GM18868 (cell line): ENCODE measurements at regions not wholly inside any gene's neighbourhood (a gene's known extent, or its start where the extent isn't known, plus 50 kb on each side); places are given as distances from the start of the nearest gene placed in this dataset.
"Not testable (repeated sequence)": the region's sequence is repeated elsewhere in the genome, so short reads cannot be mapped to it uniquely, and the experiment has no call there.

ENCODE experiments used
- ATAC-seq: cut with Tn5 transposase; IDR thresholded peaks from one replicate; pipeline ENCODE4 v1.9.1; 2021; ENCODE audit warnings: mild to moderate bottlenecking, moderate library complexity; ENCODE audit not compliant: unreplicated experiment

DNA sequence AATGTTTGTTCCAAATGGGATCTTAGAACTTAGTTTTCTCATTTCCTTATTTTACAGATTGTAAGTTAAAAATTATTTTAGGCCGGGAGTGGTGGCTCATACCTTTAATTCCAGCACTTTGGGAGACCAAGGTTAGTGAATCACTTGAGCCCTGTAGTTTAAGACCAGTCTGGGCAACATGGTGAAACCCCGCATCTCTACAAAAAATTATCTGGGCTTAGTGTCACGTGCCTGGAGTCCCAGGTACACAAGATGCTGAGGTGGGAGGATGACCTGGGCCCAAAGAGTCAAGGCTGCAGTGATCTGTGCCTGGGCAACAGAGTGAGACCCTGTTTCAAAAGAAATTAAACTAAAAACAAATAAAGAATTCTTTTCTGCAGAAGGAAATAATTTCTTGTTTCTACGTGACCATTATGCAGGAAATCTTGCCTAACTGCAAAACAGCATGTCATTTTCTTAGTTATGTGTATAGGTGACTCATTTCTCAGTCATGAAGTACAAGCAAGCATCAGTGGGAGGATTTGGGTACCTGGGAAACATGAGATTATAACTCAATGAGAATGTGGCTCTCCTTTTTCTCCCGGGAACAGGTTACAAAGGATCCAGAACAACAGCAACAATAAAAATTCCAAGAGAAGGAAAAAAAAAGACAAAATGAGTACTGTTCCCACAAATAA lies 375.1 kb upstream of the ST8SIA4 start:
- no peak for ATAC-seq

DNA sequence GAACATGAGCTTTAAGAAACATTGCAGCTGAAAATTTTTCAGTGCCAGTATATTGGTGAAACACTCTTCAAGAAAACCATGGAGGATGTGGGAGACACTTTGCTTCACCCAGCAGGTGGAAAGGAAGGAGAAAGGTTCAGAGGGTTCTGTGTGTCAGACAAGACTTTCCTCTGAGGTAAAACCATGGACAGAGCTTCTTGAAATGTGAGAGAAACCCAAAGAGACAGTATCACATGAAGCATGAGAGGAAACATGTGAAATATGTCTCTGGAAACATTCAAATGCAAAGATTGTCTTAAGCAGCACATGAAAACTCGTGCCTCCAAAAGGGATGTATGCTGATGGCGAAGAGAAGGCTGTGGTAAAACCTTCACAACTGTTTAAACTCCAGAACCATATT lies 368.9 kb upstream of the ST8SIA4 start:
- ATAC-seq, result no peak

DNA sequence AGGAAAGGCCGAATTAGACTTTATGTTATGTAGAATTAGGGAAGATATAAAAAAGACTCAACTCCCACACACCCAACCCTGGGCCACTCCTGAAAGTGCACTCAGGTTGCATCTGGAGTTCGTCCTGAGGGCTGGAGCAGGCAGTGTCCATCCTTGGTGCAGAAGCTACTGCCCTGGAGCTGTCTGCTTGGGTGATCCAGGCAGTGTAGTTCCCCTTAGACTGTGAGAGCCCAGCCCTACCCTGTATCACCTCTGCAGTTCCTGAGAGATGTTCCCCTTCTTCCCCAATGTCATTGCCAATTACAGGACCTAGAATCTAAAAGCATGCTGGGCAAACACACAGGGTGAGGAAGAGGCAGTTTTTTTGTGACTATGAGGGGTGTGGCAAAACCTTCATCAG lies 368.3 kb upstream of the ST8SIA4 start:
- ATAC-seq, result no peak

DNA sequence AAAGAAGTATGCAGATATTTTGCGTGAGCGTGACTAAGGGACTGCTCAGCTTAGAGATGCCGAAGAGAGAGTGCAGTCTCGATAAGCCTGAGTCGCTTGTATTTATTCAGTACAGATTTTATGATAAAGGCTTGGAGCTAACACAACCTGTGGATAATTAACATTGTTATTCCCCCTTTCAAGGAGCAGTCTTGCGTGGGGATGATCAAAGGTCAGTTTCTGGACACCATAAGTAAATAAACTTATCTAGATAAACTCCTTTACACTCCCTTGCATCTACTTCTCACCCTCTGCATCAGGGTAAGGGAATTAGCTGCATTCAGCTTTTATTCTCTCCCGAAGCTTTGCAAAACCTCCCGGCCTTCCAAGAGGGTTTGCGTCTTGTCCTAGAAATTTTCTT lies 357.8 kb upstream of the ST8SIA4 start:
- ATAC-seq, result no peak

DNA sequence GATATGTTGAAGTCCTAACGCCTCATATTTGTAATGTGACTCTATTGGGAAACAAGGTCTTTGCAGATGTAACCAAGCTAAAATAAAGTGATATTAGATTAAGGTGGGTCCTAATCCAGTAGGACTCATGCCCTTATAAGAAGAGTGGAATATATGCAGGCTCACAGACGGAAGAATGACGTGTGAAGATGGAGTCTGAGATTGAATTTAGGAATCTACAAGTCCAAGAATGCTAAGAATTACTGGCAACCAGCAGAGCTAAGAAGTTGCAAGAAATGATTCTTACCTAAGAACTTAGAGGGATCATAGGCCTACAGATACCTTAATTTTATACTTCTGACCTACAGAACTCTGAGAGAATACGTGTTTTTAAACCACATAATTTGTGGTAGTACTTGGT lies 350.0 kb upstream of the ST8SIA4 start:
- ATAC-seq, result no peak

DNA sequence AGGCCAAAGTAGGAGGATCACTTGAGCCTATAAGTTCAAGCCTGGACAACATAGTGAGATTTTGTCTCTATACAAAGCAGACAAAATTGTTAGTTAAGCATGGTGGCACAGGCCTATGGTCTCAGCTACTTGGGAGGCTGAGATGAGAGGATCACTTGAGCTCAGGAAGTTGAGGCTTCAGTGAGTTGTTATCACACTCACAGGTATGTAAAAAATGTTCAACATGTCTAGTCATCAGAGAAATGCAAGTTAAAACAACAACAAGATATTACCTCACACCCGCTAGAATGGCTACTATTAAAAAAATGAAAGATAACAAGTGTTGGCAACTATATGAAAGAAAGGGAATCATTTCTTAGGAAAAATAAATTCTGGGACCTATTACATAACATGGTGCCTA lies 341.5 kb upstream of the ST8SIA4 start:
- no peak for ATAC-seq

DNA sequence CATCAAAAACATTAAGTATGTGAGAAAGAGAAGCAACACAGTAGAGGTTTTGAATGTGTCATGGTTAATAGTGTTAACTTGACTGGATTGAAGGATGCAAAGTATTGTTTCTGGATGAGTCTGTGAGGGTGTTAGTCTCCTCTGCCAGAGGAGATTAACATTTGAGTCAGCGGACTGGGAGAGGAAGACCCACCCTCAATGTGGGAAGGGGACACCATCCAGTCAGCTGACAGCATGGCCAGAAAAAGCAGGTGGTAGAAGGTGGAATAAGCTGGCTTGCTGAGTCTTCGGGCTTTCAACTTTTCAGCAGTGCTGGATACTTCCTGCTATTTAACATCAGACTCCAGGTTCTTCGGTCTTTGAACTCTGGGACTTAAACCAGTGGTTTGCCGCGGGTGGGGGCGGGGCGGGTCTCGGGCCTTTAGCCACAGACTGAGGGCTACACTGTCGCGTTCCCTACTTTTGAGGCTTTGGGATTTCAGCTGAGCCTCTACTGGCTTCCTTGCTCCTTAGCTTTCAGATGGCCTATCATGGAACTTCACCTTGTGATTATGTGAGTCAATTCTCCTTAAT lies 309.9 kb upstream of the ST8SIA4 start:
- ATAC-seq, result no peak

DNA sequence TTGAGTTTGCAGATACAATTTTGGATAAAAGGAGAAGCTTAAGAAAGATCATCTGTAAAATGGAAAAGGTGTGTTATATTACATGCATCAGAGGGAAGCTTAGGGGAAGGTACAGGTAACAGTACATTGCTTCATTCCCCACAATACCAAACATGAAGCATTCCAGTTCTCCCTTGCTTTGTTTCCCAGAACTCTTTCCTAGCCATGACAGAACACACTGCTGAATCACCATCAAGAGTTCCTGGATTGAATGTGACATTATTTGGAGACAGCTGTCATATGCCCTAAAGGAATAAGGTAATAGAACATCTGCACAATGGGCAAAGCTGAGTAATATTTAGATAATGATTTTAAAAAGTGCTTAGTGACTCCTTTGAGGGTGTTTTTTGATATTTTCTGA lies 303.5 kb upstream of the ST8SIA4 start:
- no peak for ATAC-seq

DNA sequence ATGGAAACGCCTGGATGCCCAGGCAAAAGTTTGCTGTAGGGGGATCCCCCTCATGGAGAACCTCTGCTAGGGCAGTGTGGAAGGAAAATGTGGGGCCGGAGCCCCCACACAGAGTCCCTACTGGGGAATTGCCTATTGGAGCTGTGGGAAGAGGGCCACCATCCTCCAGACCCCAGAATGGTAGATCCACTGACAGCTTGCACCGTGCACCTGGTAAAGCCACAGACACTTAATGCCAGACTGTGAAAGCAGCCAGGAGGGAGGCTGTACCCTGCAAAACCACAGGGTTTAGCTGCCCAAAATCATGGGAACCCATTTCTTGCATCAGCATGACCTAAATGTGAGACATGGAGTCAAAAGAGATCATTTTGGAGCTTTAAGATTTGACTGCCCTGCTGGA lies 302.0 kb upstream of the ST8SIA4 start:
- ATAC-seq, result not testable (repeated sequence)

DNA sequence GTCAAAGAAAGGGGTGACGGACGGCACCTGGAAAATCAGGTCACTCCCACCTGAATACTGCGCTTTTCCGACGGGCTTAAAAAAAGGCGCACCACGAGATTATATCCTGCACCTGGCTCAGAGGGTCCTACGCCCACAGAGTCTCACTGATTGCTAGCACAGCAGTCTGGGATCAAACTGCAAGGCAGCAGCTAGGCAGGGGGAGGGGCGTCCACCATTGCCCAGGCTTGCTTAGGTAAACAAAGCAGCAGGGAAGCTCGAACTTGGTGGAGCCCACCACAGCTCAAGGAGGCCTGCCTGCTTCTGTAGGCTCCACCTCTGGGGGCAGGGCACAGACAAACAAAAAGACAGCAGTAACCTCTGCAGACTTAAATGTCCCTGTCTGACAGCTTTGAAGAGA lies 277.3 kb upstream of the ST8SIA4 start:
- ATAC-seq, result not testable (repeated sequence)

DNA sequence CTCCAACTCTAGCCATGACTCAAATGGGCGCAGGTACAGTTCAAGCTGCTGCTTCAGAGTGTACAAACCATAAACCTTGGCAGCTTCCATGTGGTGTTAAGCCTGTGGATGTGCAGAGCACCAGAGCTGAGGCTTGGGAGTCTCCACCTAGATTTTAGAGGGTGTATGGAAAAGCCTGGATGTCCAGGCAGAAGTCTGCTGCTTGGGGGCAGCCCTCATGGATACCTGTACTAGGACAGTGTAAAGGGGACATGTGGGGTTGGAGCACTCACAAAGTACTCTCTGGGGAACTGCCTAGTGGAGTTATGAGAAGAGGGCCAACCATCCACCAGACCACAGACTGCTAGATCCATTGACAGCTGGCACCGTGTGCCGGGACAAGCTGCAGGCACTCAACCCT lies 273.5 kb upstream of the ST8SIA4 start:
- no peak for ATAC-seq

DNA sequence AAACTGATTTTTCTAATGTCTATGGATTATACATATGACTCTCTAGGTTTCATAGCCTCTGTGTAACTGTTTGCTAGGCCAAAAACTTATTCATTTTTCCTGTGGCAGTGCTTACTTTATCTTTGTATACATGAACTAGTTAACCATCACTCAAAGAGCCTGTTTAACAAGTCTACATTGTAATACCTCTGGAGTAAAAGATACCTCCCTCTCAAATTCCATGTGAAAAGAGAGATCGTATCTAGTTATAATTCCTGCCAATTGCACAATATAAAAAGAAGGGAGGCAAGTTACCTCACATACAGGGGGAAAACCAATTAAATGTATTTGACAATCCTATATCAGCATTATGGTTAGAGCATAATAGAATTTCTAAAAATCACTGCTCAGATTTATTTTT lies 271.9 kb upstream of the ST8SIA4 start:
- no peak for ATAC-seq

DNA sequence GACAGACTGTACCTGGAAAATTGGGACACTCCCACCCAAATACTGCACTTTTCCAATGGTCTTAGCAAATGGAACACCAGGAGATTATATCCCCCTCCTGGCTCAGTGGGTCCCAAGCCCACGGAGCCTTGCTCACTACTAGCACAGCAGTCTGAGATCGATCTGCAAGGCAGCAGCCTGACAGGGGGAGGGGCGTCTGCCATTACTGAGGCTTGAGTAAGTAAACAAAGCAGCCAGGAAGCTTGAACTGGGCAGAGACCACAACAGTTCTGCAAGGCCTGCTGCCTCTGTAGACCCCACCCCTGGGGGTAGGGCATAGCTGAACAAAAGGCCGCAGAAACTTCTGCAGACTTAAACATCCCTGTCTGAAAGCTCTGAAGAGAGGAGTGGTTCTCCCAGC lies 260.0 kb upstream of the ST8SIA4 start:
- ATAC-seq, result no peak

DNA sequence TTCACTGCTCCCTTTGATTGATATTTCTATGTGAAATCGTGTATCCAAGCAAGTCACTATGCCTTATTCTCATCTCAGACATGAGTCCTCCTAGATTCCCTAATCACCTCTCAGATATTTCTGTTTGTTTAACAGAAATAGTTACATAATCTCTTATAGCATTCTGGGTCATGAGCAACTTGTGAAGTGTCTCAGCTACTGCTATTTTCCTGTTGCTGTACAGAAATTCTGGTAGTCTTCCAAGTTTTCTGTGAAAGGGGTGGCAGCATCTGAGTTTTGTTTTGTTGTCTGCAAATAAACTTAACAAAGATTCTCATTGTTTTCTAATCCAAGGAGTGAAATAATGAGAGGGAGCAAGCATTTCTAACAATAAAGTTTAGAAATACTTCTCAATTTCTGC lies 256.9 kb upstream of the ST8SIA4 start:
- no peak for ATAC-seq

DNA sequence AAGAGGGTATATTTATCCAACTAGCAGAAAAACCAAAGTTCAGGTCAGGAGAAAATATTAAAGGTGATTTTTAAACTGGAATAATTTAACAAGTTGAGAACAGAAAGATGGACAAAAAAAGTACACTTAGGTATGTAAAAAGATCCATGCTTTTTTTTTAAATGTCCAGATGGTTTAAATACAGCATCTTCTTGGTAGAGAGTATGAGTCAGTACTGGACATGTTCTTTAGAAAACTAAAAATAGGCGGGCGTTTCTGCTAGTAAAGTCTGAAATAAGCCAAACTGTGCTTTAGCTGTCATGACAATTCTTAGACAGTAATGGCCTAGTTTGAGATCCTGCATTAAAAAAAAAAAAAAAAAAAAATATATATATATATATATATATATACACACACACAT lies 255.9 kb upstream of the ST8SIA4 start:
- no peak for ATAC-seq

DNA sequence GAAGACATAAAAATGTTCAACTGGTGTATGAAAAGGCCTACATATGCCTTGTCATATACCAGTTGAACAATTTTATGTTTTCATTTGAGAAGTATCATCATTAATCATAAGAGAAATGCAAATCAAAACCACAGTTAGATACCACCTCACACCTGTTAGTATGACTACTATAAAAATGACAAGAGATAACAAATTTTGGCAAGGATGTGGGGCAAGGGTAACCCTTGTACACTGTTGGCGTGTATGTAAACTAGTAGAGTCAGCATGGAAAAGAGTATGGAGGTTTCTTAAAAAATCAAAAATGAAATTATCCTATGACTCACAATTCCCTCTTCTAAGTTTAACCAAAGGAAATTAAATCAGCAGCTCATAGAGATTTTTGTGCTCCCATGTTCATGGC lies 250.4 kb upstream of the ST8SIA4 start:
- no peak for ATAC-seq

DNA sequence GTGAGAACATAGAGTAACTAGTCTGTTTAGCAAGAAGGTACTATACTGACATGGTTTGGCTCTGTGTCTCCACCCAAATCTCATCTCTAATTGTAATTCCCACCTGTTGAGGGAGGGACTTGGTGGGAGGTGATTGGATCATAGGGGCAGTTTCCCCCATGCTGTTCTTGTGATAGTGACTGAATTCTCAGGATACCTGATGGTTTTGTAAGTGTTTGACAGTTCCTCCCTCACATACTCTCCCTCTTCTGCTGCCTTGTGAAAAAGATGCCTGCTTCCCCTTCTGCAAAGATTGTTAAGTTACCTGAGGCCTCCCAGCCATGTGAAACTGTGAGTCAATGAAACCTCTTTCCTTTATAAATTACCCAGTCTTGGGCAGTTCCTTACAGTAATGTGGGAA lies 240.4 kb upstream of the ST8SIA4 start:
- no peak for ATAC-seq

DNA sequence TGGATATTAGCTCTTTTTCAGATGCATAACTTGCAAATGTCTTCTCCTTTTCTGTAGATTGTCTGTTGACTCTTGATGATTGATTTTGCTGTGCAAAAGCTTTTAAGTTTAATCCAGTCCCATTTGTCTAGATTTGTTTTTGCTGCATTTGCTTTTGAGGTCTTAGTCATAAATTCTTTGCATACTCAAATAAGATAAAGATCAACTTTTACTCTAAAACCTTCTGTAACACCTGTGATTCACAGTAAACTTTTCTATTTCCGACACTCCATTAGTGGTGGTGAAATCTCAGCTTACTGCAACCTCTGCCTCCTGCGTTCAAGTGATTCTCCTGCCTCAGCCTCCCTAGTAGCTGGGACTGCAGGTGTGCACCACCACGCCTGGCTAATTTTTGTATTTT lies 239.0 kb upstream of the ST8SIA4 start:
- ATAC-seq, result no peak

DNA sequence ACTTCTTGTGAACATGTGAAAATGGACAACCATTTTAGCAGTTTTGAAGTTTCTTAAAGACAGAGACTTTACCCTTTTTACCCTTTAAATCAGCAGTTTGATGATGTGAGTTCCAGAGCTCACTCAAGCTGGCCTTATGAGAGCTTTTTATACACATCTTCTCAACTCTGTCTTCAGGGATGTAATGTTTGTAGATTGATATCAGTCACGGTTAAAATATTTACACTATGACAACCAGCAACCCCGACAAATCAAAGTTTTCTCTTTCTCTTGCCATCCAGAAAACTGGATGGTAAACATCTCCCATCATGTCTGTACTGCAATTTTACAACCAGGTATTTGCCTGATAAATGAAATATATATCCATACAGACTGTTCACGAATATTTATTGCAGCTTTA lies 233.4 kb upstream of the ST8SIA4 start:
- no peak for ATAC-seq

DNA sequence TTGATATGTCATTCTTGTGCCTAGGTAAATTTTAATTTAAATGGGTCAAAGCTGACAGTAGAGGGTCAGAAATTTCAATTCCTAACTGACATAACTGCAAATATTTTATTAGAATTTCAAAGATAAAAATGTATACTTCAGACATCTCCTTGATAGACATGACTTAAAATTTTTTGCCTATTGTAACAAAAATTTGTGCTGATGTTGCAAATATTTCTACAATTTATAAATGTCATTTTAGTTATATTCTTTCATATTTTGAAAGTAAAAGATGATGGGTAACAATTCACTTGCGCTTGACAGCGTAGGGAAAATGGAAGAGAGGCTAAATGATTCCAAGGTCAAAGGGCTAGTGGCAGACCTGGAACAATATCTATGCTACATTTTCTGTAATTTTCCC lies 220.3 kb upstream of the ST8SIA4 start:
- ATAC-seq, result no peak

DNA sequence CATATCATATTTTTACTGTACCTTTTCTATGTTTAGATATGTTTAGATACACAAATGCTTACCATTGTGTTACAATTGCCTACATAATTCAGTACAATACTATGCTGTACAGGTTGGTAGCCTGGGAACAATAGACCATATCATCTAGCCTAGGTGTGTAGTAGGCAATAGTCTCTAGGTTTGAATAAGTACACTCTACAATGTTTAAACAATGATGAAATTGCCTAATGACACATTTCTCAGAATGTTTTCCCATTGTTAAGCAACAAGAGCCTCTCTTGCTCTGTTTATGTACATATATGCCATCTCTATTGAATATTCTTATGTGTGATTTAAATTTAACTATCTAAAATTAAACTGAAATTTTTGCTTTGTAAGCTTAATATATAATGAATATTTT lies 209.6 kb upstream of the ST8SIA4 start:
- ATAC-seq, result no peak

DNA sequence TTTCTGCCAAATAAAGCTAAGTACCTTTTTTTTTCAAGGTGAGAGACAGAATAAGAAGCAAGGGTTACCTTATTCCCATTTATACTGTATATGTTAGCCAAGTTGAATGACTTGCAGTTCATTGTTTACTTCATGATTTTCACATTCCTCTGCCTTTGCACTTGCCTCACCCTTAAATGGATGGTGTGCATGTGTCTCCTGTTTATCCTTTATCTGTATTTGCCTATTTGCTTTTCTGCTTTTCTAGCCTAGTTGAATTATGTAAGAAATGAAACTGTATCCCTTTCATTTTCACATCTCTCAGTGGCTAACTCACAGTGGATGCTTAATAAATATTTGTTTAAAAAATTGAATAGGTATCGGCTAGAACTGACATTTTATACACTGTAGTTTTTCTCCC lies 200.8 kb upstream of the ST8SIA4 start:
- no peak for ATAC-seq

DNA sequence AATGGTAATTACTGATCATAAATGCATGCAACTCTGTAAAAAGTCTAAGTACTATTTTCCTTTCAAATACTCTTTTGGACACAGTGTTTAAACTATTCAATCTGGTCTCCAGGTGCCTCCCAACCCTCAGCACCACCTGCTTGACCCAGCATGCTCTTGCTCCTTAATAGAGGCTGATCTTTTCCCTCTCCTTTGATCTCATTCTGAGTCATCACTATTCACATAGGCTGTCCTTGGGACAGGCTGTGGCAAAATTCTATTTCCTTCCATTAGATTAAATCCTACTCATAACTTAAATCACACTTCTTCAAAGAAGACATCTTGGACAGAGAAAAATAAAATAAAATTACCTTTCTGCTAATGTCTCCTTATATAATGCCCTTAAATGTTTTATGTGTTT lies 199.4 kb upstream of the ST8SIA4 start:
- ATAC-seq, result no peak
